Left ventricle myocardium inferior (tissue), 1 donor: ENCODE measurements at regions not wholly inside any gene's neighbourhood (a gene's known extent, or its start where the extent isn't known, plus 50 kb on each side); places are given as distances from the start of the nearest gene placed in this dataset.

ENCODE experiments used
- DNase-seq: peaks from one replicate; pipeline ENCODE4 v3.0.0-alpha.2; 2020
- H3K27ac ChIP-seq: fragments of 200-600 bp; replicated peaks from 2 replicates; pipeline ENCODE4 v1.8.0; 2021
- H3K27me3 ChIP-seq: fragments of 200-600 bp; 2 replicates; pipeline ENCODE4 v1.8.0; 2021; ENCODE audit warnings: low read depth
- H3K36me3 ChIP-seq: fragments of 200-600 bp; 2 replicates; pipeline ENCODE4 v1.8.0; 2021
- H3K4me1 ChIP-seq: fragments of 200-600 bp; 2 replicates; pipeline ENCODE4 v1.8.0; 2021
- H3K4me3 ChIP-seq: fragments of 200-600 bp; 2 replicates; pipeline ENCODE4 v1.8.0; 2021; ENCODE audit warnings: mild to moderate bottlenecking, moderate library complexity
- H3K9me3 ChIP-seq: fragments of 200-600 bp; replicated peaks from 2 replicates; pipeline ENCODE4 v1.8.0; 2021
- CTCF ChIP-seq: fragments of 200-600 bp; IDR thresholded peaks from 2 replicates; pipeline ENCODE4 v1.8.0; 2021; ENCODE audit warnings: antibody characterized with exemption, mild to moderate bottlenecking, borderline replicate concordance
- intact Hi-C: fragments of 100-400 bp; cut with micrococcal nuclease; formaldehyde crosslinking; loops from one replicate; pipeline ENCODE4 v1.11.0; 2022
- donor health status: DM: no; HTN: yes; CAD: no; lungs with severe emphysema.

GRCh38 chr3:176090727-176091126 is 1106.6 kb downstream of the TBL1XR1 start:
- no peak for TF ChIP-seq CTCF

GRCh38 chr3:176088962-176089383 is 1108.3 kb downstream of the TBL1XR1 start:
- Histone ChIP-seq H3K4me3 (no peak overlapping the region), H3K9me3 (peaks cover 18% of the 10 kb centered on the region), H3K27me3 (no peaks in the 10 kb centered on the region), H3K27ac (no peak overlapping the region), H3K4me1 (no peaks in the 10 kb centered on the region), H3K36me3 (no peaks in the 10 kb centered on the region)
- DNase-seq, result no peak
- TF ChIP-seq CTCF, result no peak
- intact Hi-C loops, result no loop called here

More at GRCh38 chr3:176090727-176091126, 1106.6 kb downstream of the TBL1XR1 start:
- no peaks in the 10 kb centered on the region for H3K4me1 ChIP-seq
- intact Hi-C loops, result no loop called here
- H3K36me3 ChIP-seq, result no peaks in the 10 kb centered on the region
- H3K27ac ChIP-seq, result no peak overlapping the region
- H3K4me3 ChIP-seq, result no peak overlapping the region
- DNase-seq, result no peak
- H3K9me3 ChIP-seq, result peaks cover 22% of the 10 kb centered on the region
- H3K27me3 ChIP-seq, result no peaks in the 10 kb centered on the region

GRCh38 chr3:176087066-176087697 is 1110.1 kb downstream of the TBL1XR1 start:
- no peak for TF ChIP-seq CTCF
- Histone ChIP-seq H3K36me3 (no peaks in the 10 kb centered on the region), H3K27me3 (no peaks in the 10 kb centered on the region), H3K9me3 (peaks cover 11% of the 10 kb centered on the region), H3K4me3 (no peak overlapping the region), H3K27ac (no peak overlapping the region), H3K4me1 (no peaks in the 10 kb centered on the region)
- no peak for DNase-seq
- intact Hi-C loops, result no loop called here

GRCh38 chr3:176079785-176080184 is 1117.5 kb downstream of the TBL1XR1 start:
- Histone ChIP-seq H3K36me3 (no peaks in the 10 kb centered on the region), H3K4me3 (no peak overlapping the region), H3K27ac (no peak overlapping the region), H3K4me1 (no peaks in the 10 kb centered on the region), H3K9me3 (peaks cover 3% of the 10 kb centered on the region), H3K27me3 (no peaks in the 10 kb centered on the region)
- TF ChIP-seq CTCF, result no peak
- intact Hi-C loops, result no loop called here
- no peak for DNase-seq

DNA sequence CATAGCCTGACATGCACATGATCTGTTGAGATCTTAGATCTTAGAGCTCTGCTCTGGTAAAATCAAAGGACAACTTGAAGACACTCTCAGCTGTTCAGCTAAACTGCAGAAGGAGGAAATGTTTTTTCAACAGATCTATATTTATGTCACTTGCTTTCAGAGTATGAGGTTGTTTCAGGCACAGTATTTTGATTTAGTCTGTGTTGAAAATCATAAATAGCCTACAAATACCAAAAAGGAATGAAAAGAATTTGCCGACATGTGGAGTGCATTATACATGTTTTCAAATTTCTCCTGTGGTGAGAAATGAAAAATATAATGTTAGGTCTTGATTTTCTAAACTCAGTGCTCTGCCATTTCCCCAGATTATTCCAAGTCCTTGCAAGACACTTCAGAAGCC is 1118.4 kb downstream of the TBL1XR1 start:
- intact Hi-C loops, result no loop called here
- Histone ChIP-seq H3K4me3 (no peak overlapping the region), H3K27me3 (no peaks in the 10 kb centered on the region), H3K36me3 (no peaks in the 10 kb centered on the region), H3K4me1 (no peaks in the 10 kb centered on the region), H3K9me3 (peaks cover 3% of the 10 kb centered on the region), H3K27ac (no peak overlapping the region)
- DNase-seq, result no peak
- no peak for TF ChIP-seq CTCF
